ENCODE measurements at regions not wholly inside any gene's neighbourhood (a gene's known extent, or its start where the extent isn't known, plus 50 kb on each side); places are given as distances from the start of the nearest gene placed in this dataset.

- TF ChIP-seq HDAC6 (IDR thresholded peaks at IDR 0.05; ENCODE audit: low read depth, low read length) (no peak), ATF2 (IDR thresholded peaks at IDR 0.05; ENCODE audit: low read length) (no peak), EP300 (IDR thresholded peaks at IDR 0.05; ENCODE audit: borderline replicate concordance in 1 of 2, low read depth in 2 of 2, low read length in 2 of 2) (no peak), RBBP5 (IDR thresholded peaks at IDR 0.05; ENCODE audit: borderline replicate concordance, low read depth, low read length) (no peak), POU5F1 (IDR thresholded peaks at IDR 0.05; ENCODE audit: low read depth, low read length) (no peak), ZNF274 (IDR thresholded peaks at IDR 0.05; ENCODE audit: borderline replicate concordance, extremely low read depth, low read length) (no peak), HDAC2 (IDR thresholded peaks at IDR 0.05; ENCODE audit: borderline replicate concordance in 1 of 2, low read depth in 2 of 2, low read length in 2 of 2) (no peak), EZH2 (IDR thresholded peaks at IDR 0.05; ENCODE audit: low read depth, low read length, severe bottlenecking) (no peak), SP2 (IDR thresholded peaks at IDR 0.05; ENCODE audit: low read length) (no peak), RNF2 (IDR thresholded peaks at IDR 0.05; ENCODE audit: borderline replicate concordance, low read depth, low read length, missing control alignments, poor library complexity, severe bottlenecking) (no peak), RAD21 (IDR thresholded peaks at IDR 0.05 in 1 of 2, conservative IDR thresholded peaks at IDR 0.05 in 1 of 2; ENCODE audit: low read depth in 2 of 2, low read length in 2 of 2) (no peak), NRF1 (IDR thresholded peaks at IDR 0.05; ENCODE audit: low read depth, low read length) (no peak), TBP (IDR thresholded peaks at IDR 0.05; ENCODE audit: low read depth, low read length) (no peak), YY1 (IDR thresholded peaks at IDR 0.05; ENCODE audit: low read depth, low read length) (no peak), E2F6 (IDR thresholded peaks at IDR 0.05) (no peak), RXRA (IDR thresholded peaks at IDR 0.05; ENCODE audit: insufficient read depth, low read depth, low read length) (no peak)
Measured at GRCh38 chr7:81526971-81527370, 242.9 kb downstream of the HGF start (continued).
